Inflammatory macrophage treated with lipopolysaccharide for 1 hour (primary cell): ENCODE measurements at regions not wholly inside any gene's neighbourhood (a gene's known extent, or its start where the extent isn't known, plus 50 kb on each side); places are given as distances from the start of the nearest gene placed in this dataset.

Experiments used
- DNase-seq, 2 donors: peaks; one replicate each; pipeline ENCODE4 v3.0.0-alpha.2; 2020 to 2022

GRCh38 chr13:95502216-95502615 lies 50.3 kb upstream of the CLDN10 start:
- no peak for DNase-seq
